ENCODE measurements at regions not wholly inside any gene's neighbourhood (a gene's known extent, or its start where the extent isn't known, plus 50 kb on each side); places are given as distances from the start of the nearest gene placed in this dataset.

- TF ChIP-seq CTCF (IDR thresholded peaks at IDR 0.05) (no peak), USF2 (IDR thresholded peaks at IDR 0.05; ENCODE audit: borderline replicate concordance, low read depth, low read length) (no peak), ELF1 (IDR thresholded peaks at IDR 0.05) (no peak)
Observed at GRCh38 chr9:90975781-90976538, 174.3 kb downstream of the SYK start (continued).

- no peaks in the 10 kb centered on the region for H3K9me2 ChIP-seq
- ChIA-PET POLR2A (no interaction called here), CTCF (no interaction called here)
- no peaks in the 10 kb centered on the region for H3K27me3 ChIP-seq (ENCODE audit: insufficient read depth)
- no peak overlapping the region for H3K4me3 ChIP-seq (ENCODE audit: low read depth in 2 of 2, low read length in 1 of 2)
- 69% methylated on average over 7 of the region's 7 CpGs for WGBS (ENCODE audit: low lambda C conversion rate)
- H3K4me2 ChIP-seq = no peak overlapping the region
- TF ChIP-seq JUND (IDR thresholded peaks at IDR 0.05) (no peak), USF1 (IDR thresholded peaks at IDR 0.05; ENCODE audit: borderline replicate concordance, low read depth) (no peak), GATA2 (CRISPR knock-in tag; IDR thresholded peaks at IDR 0.05) (no peak), IRF3 (IDR thresholded peaks at IDR 0.05; ENCODE audit: low read depth, low read length) (no peak), FOSL2 (IDR thresholded peaks at IDR 0.05; ENCODE audit: borderline replicate concordance, low read depth) (no peak), SIN3A (IDR thresholded peaks at IDR 0.05; ENCODE audit: borderline replicate concordance, low read depth, low read length) (no peak), RAD21 (IDR thresholded peaks at IDR 0.05; ENCODE audit: low read length) (no peak), MAX (IDR thresholded peaks at IDR 0.05; ENCODE audit: low read depth) (no peak), RXRA (IDR thresholded peaks at IDR 0.05; ENCODE audit: borderline replicate concordance, low read depth) (no peak), EP300 (IDR thresholded peaks at IDR 0.05; ENCODE audit: borderline replicate concordance in 1 of 2, low read depth in 1 of 2, low read length in 1 of 2) (no peak)
- no peaks in the 10 kb centered on the region for H3K9me3 ChIP-seq
- no peaks in the 10 kb centered on the region for H3F3A ChIP-seq (replicated peaks; ENCODE audit: insufficient read depth)
- no peak for DNase-seq
- no peaks in the 10 kb centered on the region for H3K79me2 ChIP-seq (ENCODE audit: insufficient read depth)
- no peaks in the 10 kb centered on the region for H3K36me3 ChIP-seq (replicated peaks in 1 of 2; ENCODE audit: control insufficient read depth in 1 of 2, insufficient read depth in 2 of 2, low read length in 1 of 2)
- no peaks in the 10 kb centered on the region for H4K20me1 ChIP-seq (ENCODE audit: insufficient read depth)
- H3K27ac ChIP-seq (ENCODE audit: low read depth in 2 of 2, low read length in 1 of 2) = no peak overlapping the region
- H3K4me1 ChIP-seq (ENCODE audit: control insufficient read depth in 1 of 2, insufficient read depth in 2 of 2, low read depth in 1 of 2, low read length in 1 of 2) = no peaks in the 10 kb centered on the region
- H3K9ac ChIP-seq = no peak overlapping the region
- H2AFZ ChIP-seq (ENCODE audit: low read depth) = no peak overlapping the region
Observed at GRCh38 chr9:90979138-90979551, 177.5 kb downstream of the SYK start.
